Stimulated activated CD8-positive, alpha-beta memory T cell treated with anti-CD3 and anti-CD28 coated beads, Interleukin-12 subunit alpha, Interleukin-12 subunit beta, amount 100 ng/mL, for 24 hours (primary cell): ENCODE measurements at regions not wholly inside any gene's neighbourhood (a gene's known extent, or its start where the extent isn't known, plus 50 kb on each side); places are given as distances from the start of the nearest gene placed in this dataset.

ENCODE experiments used
- DNase-seq: peaks from one replicate; pipeline ENCODE4 v3.0.0-alpha.2; 2020; ENCODE audit errors: extremely low read depth

DNA sequence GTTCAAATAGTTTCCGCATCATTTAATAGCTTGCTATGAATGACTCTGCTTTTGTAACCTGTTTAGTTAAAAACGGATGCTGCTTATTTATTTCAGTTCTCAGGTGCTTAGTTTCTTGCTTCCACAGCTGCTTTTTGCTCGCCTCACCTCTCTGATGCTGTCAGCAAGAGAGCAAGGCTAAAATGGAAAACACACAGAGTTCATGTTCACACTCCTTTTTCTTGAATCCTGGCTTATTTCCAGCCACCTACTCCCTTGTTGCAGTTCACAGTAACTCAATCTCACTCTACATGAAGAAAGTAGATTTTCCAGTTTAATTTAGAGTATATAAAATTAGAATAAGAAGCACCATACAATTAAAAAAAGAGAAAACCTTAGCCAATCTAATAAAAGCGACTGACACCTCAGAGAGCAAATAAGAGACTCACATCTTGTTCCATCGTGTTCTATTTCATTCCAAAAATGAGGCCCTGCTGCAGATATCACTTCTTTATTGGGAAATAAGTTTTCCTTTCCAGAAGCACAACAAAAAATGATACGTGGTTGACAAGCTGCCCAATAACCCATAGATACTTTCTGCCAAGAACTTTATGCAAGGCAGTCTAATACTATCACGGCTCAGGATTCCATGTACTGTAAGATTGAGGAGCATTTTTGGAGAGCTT, 326.1 kb upstream of the SLITRK1 start:
- no peak for DNase-seq

DNA sequence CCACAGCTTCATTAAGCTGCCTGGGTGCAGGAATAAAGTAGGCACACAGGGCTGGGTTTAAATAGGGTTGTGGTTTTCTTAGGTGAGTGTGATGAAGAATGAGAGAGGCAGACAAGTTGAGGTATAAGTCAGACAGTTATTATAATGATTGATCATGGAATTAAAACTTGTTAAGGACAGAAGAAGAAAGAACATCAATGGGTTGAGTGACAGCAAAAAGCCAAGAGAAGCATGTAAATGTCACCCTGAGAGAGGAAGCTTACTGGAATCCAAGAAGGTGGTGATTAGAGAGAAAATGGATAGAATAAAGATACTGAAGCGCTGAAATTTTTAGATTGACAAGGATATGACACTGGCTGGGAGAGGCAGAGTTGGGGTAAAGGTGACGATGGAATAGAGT, 325.2 kb upstream of the SLITRK1 start:
- no peak for DNase-seq

DNA sequence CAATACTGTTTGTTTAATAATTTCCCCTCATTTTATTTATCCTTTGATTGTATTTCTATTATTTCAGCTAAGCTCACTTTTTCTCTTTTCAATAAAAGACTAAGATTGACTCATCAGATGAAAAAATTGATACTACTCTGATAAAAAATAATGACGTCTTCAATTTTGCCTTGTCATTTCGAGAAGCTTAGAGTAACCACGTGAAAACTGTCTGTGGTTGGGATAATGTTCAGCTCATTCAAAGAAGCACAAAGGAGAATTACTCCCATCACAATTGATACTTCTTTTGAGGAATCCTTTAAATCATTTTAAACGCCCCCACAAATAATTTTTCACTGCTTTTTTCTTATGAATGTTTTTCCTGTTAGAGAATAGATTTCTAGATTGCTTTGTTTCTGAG, 318.7 kb upstream of the SLITRK1 start:
- no peak for DNase-seq

DNA sequence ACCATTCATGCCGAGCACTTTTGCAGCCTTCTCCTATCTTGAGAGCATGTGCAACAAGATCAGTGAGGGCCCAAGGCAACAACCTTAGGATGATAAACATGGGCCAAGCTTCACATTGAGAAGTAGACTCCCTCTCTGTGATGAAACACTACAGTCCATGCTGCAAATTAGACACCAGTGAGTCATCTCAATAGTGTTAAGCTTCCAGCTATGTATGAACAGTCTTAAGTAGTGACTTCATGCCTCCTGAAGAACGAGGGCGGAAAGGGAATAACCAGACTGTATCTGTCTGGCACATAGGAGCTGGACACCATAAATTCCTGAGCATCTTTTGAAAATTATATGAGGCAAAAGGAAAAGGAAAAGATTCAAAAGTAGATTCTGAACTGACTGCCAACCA, 309.9 kb upstream of the SLITRK1 start:
- no peak for DNase-seq

DNA sequence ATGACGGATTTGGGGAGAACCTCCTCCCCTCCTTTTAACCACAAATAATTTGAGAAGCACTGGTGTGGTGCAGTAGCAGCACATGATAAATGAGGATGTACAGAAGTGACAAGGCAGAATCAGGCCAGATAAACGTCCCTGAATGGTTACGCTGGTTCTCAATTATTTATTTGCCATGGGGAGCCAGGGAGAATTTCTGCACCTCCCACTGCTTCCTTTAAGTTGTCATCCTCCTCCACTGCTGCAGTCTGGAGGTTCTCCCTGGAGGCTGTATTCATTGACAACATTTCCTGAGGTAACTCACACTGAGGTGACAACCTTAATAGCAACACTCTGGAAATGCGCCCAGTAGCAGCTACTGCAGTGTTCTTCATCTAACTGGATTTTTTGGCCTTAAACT, 308.9 kb upstream of the SLITRK1 start:
- no peak for DNase-seq

DNA sequence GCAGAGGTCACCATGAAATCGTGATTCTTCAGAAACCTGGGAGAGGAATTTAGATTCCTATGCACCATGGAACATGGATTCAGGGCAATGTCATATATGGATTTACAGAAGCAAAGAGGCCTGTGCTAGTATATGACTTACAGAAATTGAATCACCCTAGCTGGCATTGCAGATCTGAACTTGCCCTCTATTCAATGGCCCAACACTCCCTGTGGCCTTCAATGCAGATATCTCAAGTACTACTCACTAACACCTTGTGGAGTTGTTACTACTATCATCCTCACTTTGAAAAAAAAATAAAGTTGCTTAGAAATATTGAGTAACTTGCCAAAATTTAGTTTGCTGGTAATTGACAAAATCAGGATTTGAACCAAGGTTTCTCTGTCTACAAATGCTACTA, 305.4 kb upstream of the SLITRK1 start:
- DNase-seq: no peak

DNA sequence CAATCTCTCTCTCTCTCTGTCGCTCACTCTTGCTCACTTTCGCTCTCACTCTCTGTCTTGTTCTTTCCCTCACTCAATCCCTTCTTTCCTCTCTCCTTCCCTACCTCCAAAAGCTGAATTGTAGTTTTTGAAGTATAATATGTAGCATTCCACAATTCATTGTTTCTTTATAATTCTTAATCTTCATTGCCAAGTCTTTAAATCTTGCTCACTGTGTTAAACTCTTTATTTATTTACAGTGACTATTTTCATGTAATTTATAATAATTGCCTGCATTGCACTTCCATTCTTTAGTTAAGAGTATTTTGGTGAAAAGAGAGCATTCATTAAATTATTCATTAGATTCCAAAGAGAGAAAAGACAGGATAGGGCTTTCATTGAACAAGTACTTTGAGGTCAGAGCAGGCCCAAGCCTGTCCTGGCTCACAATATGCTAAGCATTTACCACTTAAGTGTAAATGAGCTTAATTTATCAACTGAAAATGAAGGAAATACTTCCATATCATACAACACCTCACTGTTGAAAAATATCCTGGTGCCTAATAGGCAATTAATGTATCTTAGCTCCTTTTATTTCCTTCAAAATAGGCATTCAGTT, 257.4 kb upstream of the SLITRK1 start:
- DNase-seq: no peak

DNA sequence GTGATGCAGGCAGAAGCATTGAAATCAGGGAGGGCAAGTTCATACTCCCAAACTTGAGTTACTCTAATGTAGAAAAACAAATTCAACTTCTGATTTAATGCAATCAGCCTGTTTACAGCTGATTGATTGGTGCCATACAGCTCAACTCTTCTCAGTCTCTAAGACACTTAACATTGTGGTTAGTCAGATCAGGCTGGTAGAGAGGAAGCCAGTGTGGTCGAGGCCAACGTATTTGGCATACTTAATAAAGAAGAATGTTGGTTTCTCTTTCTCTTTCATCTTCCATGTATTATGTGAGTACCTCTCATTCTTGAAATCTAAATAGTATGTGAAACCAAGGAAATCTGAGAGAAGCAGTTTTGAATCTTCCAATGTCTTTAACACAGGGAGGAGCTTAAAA, 255.0 kb upstream of the SLITRK1 start:
- peak; percentile 3 for DNase-seq

DNA sequence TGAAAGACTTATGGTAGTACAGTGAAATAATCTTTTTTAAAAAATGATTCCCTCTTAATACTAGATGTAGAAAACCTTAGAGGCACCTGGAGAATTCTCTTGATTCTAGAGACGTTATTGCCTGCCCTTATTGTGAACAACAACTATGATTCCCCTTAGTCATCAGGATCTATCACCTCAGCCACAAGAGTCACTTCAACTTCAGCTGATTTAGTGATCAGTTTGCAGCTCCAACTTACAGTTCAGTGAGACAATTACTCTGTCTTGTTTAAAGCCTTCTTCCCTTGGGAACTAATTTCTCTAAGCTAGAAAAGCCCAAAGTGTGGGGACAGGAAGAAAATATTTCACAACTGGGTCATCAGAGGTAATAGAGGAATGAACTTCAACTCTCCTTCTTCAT, 254.3 kb upstream of the SLITRK1 start:
- no peak for DNase-seq

DNA sequence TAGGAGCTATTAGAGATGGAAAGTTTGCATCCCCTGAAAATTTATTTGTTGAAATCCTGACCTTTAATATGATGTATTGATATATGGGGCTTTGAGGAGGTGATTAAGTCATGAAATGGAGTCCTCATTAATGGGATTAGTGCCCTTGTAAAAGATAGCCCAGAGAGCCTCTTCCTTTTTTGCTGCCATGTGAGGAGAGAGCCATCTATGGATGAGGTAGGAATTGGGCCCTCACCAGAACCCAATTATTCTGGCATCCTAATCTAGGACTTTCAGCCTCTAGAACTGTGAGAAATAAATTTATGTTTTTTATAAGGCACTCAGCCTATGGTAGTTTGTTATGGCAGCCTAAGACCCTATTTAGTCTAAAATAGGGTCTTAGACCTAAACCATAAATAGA, 250.2 kb upstream of the SLITRK1 start:
- no peak for DNase-seq

DNA sequence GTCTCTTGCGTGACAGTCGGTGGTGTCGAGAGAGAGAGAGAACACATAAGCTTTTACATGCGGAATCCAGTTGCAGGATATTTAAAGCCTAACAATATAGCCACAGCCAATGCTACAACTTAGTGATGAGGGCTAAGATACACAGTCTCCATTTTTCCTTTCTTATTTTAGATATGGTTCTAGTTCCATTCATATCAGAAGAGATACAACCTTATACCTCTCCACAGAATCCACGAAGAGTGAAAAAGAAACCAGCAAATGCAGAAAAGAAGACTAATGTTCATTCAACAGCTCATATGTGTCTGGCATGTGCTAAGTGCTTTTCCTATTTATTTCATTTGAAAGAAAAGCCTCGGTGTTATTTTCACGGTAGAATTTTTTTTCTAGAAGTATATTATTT, 249.0 kb upstream of the SLITRK1 start:
- no peak for DNase-seq

DNA sequence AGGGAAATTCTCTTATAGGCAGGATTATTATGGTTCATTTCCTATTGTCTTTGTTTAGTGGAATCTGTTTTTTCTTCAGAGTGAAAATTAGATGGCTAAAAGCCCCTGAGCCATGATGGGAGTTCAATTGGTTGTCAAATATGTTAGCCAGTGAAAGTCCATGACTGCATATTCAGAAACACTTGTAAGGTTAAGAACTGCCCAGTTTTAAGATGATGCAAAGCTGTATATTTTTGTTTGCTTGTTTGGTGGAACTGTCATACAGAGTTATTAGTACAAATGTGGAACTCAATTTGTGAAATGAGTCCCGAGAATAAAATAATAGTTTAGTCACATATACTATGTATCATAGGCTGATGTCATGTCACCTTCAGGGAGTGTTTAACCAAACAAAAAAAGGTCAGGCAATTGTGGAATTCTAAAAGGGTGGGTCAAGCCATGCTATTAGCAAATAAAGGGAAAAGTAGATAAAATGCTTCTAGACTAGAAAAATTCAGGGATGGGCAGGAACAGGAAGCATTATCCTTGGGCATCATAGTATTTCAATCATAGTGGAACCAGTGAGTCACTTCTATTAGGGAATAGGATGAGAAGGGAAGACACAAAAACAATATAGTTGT, 248.3 kb upstream of the SLITRK1 start:
- no peak for DNase-seq

DNA sequence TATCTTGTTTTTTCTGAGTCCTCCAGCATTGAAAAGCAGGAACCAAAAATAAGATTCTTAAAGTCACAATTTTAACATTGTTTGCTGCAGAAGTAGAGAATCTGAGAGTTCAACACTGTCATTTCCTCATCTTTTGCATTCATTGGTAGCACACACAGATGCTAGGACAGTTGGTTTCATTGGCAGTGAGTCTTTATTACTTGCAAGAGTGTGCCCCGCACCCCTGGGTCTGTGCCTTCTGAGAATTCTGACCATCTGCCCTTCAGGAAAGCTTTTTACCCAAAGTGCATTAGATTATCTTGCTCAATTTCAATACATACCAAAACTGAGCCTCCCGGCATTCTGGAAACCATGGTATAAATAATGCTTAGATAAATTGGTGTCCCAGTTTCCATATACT, 247.7 kb upstream of the SLITRK1 start:
- DNase-seq: no peak

DNA sequence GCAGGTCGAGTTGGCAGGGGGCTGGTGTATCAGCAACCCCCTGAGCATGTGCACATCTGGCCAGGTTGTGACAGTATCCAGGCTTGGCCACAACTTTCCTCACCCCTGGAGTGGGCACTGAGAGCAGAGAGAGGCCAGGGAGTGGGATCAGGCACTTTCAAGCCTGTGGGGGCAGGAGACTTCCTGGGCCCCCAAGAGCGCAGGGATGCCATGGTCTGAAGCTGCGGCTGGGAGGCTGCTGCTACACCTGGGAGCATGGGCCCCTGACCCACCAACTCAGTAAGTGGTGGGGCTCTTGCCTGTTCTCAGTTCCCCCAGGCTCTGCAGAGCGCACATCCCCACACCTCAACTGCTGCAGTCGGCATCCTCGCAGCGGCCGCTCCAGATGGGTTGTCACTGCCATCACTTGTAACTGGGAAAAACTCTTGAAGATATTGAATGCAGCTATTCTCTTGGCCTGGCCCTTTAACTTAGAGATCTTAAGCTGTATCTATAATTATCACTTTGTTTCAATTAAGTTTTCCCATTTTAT, 245.4 kb upstream of the SLITRK1 start:
- no peak for DNase-seq

DNA sequence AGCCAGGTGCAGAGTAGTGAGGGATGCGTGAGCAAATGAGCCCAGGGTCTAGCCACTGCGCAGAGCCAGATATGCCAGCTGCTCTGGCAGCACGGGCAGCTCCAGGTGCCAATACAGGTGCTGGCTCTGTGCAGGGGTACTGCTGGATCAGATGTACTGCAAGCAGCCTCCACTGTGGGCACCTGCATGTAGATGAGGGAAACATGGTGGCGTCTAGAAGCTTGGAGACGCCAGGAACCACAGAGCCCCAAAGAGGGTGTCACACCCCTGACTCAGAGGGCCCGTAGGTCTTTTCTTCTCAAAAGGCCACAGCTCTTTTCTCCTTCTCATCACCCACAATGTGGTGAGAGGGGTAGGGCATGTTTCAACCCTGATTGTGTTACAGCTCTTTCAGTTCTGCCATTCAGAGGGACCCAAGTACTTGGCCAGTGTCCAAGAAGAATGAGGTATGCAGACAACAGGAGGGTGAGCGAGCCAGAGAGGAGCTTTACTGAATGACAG, 244.4 kb upstream of the SLITRK1 start:
- DNase-seq: no peak

DNA sequence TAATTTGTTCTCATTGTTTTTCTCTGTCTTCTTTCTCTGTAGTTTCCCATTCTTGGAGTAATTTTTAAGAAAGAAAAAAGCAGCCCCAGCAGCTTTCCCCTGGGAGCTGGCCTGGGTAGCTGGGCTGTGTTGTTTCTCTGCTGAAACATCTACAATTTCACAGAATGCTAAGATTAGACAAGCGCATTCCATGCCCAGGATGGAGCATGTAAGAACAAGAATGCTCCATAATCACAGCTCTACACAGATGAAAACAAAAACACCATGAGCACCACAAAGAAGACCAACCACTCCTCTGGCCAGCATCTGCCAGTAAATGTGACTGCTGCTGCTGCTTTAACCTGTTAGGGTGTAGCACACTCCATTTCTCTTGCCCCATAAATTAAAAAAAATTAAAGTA, 239.2 kb upstream of the SLITRK1 start:
- DNase-seq: no peak

DNA sequence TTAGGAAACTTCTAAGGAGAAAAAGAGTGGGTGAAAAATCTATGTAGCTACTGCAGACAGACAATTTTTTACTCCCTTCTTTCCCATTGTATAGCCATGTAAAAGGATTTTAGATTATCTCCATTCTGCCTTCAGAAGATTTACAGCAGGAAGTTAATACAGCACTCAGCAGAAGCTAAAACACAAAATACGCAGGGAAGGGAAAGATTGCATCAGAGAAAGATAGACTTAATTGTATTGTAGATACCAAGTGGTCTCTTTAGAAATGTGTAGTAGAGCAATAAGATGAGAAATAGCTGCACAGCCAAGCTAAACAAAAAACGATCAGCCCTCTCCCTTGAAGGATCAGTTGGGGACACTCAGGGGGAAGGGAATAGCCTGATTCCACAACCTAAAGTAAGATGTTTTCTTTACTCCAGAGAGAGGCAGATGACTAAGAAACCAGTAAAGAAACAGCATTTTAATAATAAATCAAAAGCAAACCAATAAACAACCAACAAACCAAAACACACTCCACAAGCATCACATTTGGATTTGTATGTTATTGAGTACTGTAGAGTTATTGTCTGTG, 236.7 kb upstream of the SLITRK1 start:
- no peak for DNase-seq

DNA sequence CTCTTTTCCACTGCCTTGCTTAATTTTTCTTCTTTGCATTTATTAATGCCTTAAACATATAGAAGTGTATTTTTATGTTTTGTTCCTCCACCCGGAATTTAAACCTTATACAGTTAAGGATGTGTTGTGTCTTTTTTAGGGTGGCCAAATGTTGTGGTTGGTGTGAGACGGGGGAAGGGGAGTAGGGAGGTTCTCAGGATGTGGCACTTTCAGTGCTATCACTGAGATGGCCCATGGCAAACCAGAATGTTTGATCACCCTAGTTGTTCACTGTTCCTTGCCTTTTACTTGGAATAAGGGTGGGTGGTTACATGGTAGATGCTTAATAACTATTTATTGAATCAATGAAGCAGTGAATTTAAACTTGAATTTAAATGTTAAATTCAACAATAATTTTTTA, 216.0 kb upstream of the SLITRK1 start:
- DNase-seq: no peak

DNA sequence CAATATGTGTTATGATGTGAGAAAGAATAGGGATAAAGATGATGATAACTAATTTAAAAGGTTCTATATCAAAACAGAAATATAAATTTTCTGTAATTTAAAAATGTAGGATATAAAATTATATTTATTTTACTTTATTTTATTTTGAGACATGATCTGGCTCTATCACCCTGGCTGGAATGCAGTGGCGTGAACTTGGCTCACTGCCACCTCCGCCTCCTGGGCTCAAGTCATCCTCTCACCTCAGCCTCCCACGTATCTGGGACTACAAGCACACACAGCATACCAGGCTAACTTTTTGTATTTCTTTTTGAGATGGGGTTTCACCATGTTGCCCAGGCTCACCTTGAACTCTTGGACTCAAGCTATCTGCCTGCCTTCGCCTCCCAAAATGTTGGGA, 214.9 kb upstream of the SLITRK1 start:
- no peak for DNase-seq

DNA sequence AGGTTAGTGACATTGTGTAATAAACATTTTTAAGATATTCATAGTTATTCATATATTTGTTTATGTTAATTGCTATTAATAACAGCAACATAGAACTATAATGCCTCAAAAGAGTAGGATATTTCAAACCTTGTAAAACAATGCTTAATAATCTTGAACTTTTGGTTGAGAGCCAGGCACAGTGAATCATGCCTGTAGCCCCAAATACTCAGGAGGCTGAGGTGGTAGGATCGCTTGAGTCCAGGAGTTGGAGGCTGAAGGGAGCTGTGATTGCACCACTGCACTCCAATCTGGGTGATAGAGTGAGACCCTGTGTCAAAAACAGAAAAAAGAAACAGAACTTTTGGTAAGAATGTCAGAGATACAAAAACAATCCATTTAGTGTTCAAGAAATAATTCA, 213.9 kb upstream of the SLITRK1 start:
- DNase-seq: no peak

DNA sequence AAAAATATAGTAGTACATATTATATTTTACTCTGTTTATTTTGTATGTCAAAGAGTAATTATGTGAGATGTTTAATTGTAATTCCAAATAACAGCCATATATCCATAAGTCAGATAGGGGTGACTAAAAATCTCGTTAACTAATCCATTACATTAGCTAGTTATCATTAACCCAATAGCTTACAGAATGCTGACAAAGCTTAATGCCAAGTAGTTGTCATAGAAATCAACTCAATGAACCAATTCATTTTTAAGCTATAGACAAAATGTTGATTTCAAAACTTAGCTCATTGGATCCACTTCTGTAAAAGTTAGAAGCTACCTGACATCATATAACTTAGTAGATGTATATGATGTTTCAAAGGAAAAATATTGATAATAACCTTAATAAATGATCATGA, 206.7 kb upstream of the SLITRK1 start:
- no peak for DNase-seq

DNA sequence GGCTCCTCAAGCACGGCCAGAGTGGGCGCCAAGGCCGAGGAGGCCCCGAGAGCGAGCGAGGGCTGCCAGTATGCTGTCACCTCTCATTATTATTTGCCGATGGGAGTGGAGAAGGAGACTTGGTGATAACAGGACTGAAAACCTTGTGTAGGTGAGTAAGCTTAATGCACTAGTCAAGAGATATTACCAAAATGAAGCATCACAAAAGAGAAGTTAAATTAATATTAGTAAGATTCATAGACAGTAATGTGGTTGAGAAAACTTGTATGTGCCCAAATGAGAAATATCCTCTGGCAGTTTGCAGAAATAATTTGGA, 204.5 kb upstream of the SLITRK1 start:
- DNase-seq: no peak
